ENCODE measurements at regions not wholly inside any gene's neighbourhood (a gene's known extent, or its start where the extent isn't known, plus 50 kb on each side); places are given as distances from the start of the nearest gene placed in this dataset.

DNA sequence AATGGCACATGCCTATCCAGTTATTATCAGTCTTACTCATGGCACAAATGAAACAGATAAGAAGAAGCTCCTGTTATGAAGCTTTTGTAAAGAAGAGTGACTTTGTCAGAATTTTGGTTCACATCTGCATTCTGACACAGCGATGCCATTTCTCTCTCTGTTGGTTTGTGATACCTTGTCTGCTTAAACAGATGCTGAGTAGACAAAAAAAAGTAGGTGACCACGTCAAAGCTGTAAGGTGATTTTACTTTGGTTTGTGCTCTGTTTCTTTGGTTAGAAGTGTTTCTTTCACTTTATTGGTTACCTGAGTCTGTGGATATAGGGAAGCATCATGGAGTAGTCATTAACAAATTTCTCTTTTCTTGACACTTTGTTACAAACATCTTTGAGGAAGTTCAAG lies 422.3 kb upstream of the ADAMTSL1 start:
- ChIA-PET POLR2A (no interaction called here), CTCF (no interaction called here)
- H3K27ac Mint-ChIP-seq, result no peak overlapping the region
- H2AFZ ChIP-seq (ENCODE audit: insufficient read depth, low read depth, low read length, poor library complexity, severe bottlenecking), result no peak overlapping the region
- no peaks in the 10 kb centered on the region for H3K36me3 ChIP-seq (replicated peaks in 1 of 2; ENCODE audit: control extremely low read depth in 1 of 2, control insufficient read depth in 1 of 2, extremely low read depth in 1 of 2, insufficient read depth in 2 of 2, low read length in 1 of 2)
- no peaks in the 10 kb centered on the region for H3K27me3 Mint-ChIP-seq
- H4K20me1 ChIP-seq (ENCODE audit: control insufficient read depth, insufficient read depth, low read length, poor library complexity, severe bottlenecking), result no peaks in the 10 kb centered on the region
- no peak overlapping the region for H3K4me2 ChIP-seq (replicated peaks; ENCODE audit: low read depth, low read length, poor library complexity, severe bottlenecking)
- WGBS (ENCODE audit: insufficient coverage), result 80% methylated on average over 2 of the region's 2 CpGs
- H3K4me1 ChIP-seq (ENCODE audit: control insufficient read depth in 2 of 2, insufficient read depth in 2 of 2, low read length in 2 of 2), result no peaks in the 10 kb centered on the region
- H3K4me1 Mint-ChIP-seq, result no peaks in the 10 kb centered on the region
- H3K9me3 Mint-ChIP-seq (ENCODE audit: insufficient read depth), result no peaks in the 10 kb centered on the region
- no peak overlapping the region for H3K4me3 ChIP-seq (ENCODE audit: control extremely low read depth in 1 of 5, extremely low read depth in 1 of 5, insufficient read depth in 1 of 5, low read depth in 2 of 5, low read length in 4 of 5)
- ATAC-seq (ENCODE audit: low read depth), result no peak
- DNase-seq, result no peak
- TF ChIP-seq, protein P1, sequence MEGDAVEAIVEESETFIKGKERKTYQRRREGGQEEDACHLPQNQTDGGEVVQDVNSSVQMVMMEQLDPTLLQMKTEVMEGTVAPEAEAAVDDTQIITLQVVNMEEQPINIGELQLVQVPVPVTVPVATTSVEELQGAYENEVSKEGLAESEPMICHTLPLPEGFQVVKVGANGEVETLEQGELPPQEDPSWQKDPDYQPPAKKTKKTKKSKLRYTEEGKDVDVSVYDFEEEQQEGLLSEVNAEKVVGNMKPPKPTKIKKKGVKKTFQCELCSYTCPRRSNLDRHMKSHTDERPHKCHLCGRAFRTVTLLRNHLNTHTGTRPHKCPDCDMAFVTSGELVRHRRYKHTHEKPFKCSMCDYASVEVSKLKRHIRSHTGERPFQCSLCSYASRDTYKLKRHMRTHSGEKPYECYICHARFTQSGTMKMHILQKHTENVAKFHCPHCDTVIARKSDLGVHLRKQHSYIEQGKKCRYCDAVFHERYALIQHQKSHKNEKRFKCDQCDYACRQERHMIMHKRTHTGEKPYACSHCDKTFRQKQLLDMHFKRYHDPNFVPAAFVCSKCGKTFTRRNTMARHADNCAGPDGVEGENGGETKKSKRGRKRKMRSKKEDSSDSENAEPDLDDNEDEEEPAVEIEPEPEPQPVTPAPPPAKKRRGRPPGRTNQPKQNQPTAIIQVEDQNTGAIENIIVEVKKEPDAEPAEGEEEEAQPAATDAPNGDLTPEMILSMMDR (IDR thresholded peaks at IDR 0.05), result no peak
- TF ChIP-seq EZH2 (IDR thresholded peaks at IDR 0.05; ENCODE audit: borderline replicate concordance, insufficient read depth, low read depth, low read length, poor library complexity, severe bottlenecking), result no peak
- H3K9me3 ChIP-seq (ENCODE audit: control extremely low read depth in 1 of 3, control insufficient read depth in 2 of 3, insufficient read depth in 1 of 3, low read length in 2 of 3), result no peaks in the 10 kb centered on the region
- H3K9ac ChIP-seq (ENCODE audit: low read length), result no peak overlapping the region
- no peak overlapping the region for H3K27ac ChIP-seq (ENCODE audit: low read length in 2 of 2)
- no peaks in the 10 kb centered on the region for H3K27me3 ChIP-seq (replicated peaks in 1 of 4; ENCODE audit: control extremely low read depth in 1 of 4, control insufficient read depth in 3 of 4, insufficient read depth in 4 of 4, low read length in 3 of 4)
- intact Hi-C loops (cut with micrococcal nuclease), result no loop called here
- no peak overlapping the region for H3K4me3 Mint-ChIP-seq
- H3K79me2 ChIP-seq (ENCODE audit: control insufficient read depth, insufficient read depth, low read length), result no peaks in the 10 kb centered on the region

DNA sequence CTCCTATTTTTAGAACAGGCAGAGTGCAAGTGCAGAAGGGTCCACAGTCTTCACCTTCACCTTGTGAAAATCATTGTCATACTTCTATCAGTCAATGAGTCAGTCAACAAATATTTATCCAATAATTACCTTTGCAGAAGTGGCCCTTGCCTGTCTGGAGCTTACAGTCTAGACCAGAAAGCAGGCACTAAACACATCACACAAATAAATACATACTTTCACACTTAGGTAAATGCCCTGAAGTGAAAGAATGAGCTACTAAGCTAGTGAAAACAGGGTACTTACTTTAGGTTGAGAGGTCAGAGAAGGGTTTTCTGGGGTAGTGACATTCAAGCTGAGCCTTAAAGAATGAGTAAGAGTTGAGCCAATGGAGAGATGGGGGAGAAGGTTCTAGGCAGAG lies 421.9 kb upstream of the ADAMTSL1 start:
- no peaks in the 10 kb centered on the region for H3K9me3 ChIP-seq (ENCODE audit: control extremely low read depth in 1 of 3, control insufficient read depth in 2 of 3, insufficient read depth in 1 of 3, low read length in 2 of 3)
- ChIA-PET POLR2A (no interaction called here), CTCF (no interaction called here)
- Mint-ChIP-seq H3K9me3 (ENCODE audit: insufficient read depth) (no peaks in the 10 kb centered on the region), H3K4me1 (no peaks in the 10 kb centered on the region), H3K27ac (no peak overlapping the region), H3K4me3 (no peak overlapping the region), H3K27me3 (no peaks in the 10 kb centered on the region)
- H3K27ac ChIP-seq (ENCODE audit: low read length in 2 of 2), result no peak overlapping the region
- no peak overlapping the region for H3K4me2 ChIP-seq (replicated peaks; ENCODE audit: low read depth, low read length, poor library complexity, severe bottlenecking)
- no peaks in the 10 kb centered on the region for H4K20me1 ChIP-seq (ENCODE audit: control insufficient read depth, insufficient read depth, low read length, poor library complexity, severe bottlenecking)
- no peak overlapping the region for H2AFZ ChIP-seq (ENCODE audit: insufficient read depth, low read depth, low read length, poor library complexity, severe bottlenecking)
- DNase-seq (no peak), ATAC-seq (ENCODE audit: low read depth) (no peak)
- H3K4me3 ChIP-seq (ENCODE audit: control extremely low read depth in 1 of 5, extremely low read depth in 1 of 5, insufficient read depth in 1 of 5, low read depth in 2 of 5, low read length in 4 of 5), result no peak overlapping the region
- H3K79me2 ChIP-seq (ENCODE audit: control insufficient read depth, insufficient read depth, low read length), result no peaks in the 10 kb centered on the region
- intact Hi-C loops (cut with micrococcal nuclease), result no loop called here
- TF ChIP-seq EZH2 (IDR thresholded peaks at IDR 0.05; ENCODE audit: borderline replicate concordance, insufficient read depth, low read depth, low read length, poor library complexity, severe bottlenecking), result no peak
- TF ChIP-seq, protein P1 (IDR thresholded peaks at IDR 0.05), result no peak
- no peaks in the 10 kb centered on the region for H3K36me3 ChIP-seq (replicated peaks in 1 of 2; ENCODE audit: control extremely low read depth in 1 of 2, control insufficient read depth in 1 of 2, extremely low read depth in 1 of 2, insufficient read depth in 2 of 2, low read length in 1 of 2)
- no peaks in the 10 kb centered on the region for H3K27me3 ChIP-seq (replicated peaks in 1 of 4; ENCODE audit: control extremely low read depth in 1 of 4, control insufficient read depth in 3 of 4, insufficient read depth in 4 of 4, low read length in 3 of 4)
- H3K9ac ChIP-seq (ENCODE audit: low read length), result no peak overlapping the region
- H3K4me1 ChIP-seq (ENCODE audit: control insufficient read depth in 2 of 2, insufficient read depth in 2 of 2, low read length in 2 of 2), result no peaks in the 10 kb centered on the region

All from B cell (primary cell).